Esophagus muscularis mucosa (tissue), 4 donors: ENCODE measurements at regions not wholly inside any gene's neighbourhood (a gene's known extent, or its start where the extent isn't known, plus 50 kb on each side); places are given as distances from the start of the nearest gene placed in this dataset.

Experiments used
- DNase-seq: peaks from one replicate; pipeline ENCODE4 v3.0.0-alpha.2; 2017; ENCODE audit errors: extremely low spot score
- H3K27ac ChIP-seq, 4 donors: fragments of 200-600 bp; sonication (generic); replicated peaks in 1 of 4; 1 replicate in 3 of 4; 2 replicates in 1 of 4; pipeline ENCODE4 v1.5.1; 2016 to 2019; ENCODE audit warnings: mild to moderate bottlenecking in 1 of 4
- H3K27me3 ChIP-seq, 4 donors: fragments of 200-600 bp; sonication (generic); one replicate each; pipeline versions ENCODE4 v1.5.1 to v1.6.0; 2016 to 2019
- H3K36me3 ChIP-seq, 4 donors: fragments of 200-600 bp; sonication (generic); one replicate each; pipeline ENCODE4 v1.5.1; 2016 to 2019
- H3K4me1 ChIP-seq, 4 donors: fragments of 200-600 bp; sonication (generic); one replicate each; pipeline ENCODE4 v1.5.1; 2016 to 2019
- H3K4me3 ChIP-seq, 4 donors: fragments of 200-600 bp; sonication (generic); 1 replicate in 2 of 4; 2 replicates in 2 of 4; pipeline ENCODE4 v1.5.1; 2016 to 2019; ENCODE audit warnings: mild to moderate bottlenecking in 4 of 4, moderate library complexity in 1 of 4
- H3K9me3 ChIP-seq, 4 donors: fragments of 200-600 bp; sonication (generic); 1 replicate in 3 of 4; 2 replicates in 1 of 4; pipeline ENCODE4 v1.5.1; 2016 to 2019
- EP300 ChIP-seq: sonication (generic); formaldehyde crosslinking; IDR thresholded peaks from one replicate; pipeline ENCODE4 v1.6.1; 2017; ENCODE audit warnings: antibody characterized with exemption
- POLR2A ChIP-seq: fragments of 450-650 bp; IDR thresholded peaks from one replicate; pipeline ENCODE4 v1.6.1; 2017; ENCODE audit warnings: antibody characterized with exemption, moderate library complexity, mild to moderate bottlenecking, low read depth
- POLR2AphosphoS5 ChIP-seq, 2 donors: sonication (generic); formaldehyde crosslinking; IDR thresholded peaks; one replicate each; pipeline ENCODE4 v1.6.1; 2017; ENCODE audit warnings: antibody characterized with exemption in 2 of 2
- WGBS: methylation state at CpG from one replicate; pipeline ENCODE4 v1.1.5; 2018; 5-methylcytosine and 5-hydroxymethylcytosine counted together
- intact Hi-C: fragments of 100-400 bp; cut with DNase I; formaldehyde crosslinking; loops from one replicate; pipeline ENCODE4 v1.15.1; 2023
- TF ChIP-seq, protein P1 (sequence below), 3 experiments: fragments of 200-600 bp in 2 of 3; fragments of 450-650 bp in 1 of 3; sonication (generic) in 2 of 3; IDR thresholded peaks; one replicate each; pipeline ENCODE4 v1.5.1; 2017 to 2019; ENCODE audit warnings: antibody characterized with exemption in 3 of 3, mild to moderate bottlenecking in 2 of 3, moderate library complexity in 1 of 3

DNA sequence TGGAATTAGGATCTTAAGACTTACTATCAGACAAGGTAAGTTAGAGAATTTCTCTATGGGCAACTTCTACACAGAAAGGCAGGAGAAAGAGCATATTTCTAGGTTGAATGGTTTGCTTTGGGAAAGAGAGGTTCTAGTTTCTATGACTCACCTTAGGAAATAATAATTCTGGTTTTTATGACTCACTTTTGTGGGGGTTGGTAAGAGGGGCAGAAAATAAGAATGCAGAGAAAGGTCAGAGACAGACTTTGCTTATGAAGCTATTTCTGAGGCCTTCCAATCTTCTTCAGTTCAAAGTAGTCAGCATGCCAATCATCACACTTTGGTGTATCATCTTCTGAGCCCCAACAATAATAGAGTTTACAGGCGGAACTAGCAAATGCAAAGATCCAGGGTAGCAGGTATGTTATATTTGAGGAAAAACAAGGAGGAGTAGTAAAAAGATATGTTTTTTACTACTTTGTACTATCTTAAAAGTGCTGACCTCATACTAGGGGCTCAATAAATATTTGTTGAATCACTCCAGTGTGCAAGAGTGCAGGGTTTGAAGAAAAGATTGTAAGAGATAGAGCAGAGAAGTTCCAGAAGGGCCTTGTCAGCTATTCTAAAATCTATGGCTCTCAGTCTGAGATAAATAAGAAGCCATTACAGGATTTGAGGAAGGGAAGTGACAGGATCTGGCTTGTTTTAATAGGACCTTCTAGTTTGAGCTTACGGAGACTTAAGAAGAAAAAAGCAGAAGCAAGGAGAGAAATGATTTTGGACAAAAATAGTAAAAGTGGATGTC is 56.7 kb upstream of the LRFN5 start:
- 75% methylated on average over 2 of the region's 2 CpGs for WGBS
- H3K27ac ChIP-seq, result no peak overlapping the region

DNA sequence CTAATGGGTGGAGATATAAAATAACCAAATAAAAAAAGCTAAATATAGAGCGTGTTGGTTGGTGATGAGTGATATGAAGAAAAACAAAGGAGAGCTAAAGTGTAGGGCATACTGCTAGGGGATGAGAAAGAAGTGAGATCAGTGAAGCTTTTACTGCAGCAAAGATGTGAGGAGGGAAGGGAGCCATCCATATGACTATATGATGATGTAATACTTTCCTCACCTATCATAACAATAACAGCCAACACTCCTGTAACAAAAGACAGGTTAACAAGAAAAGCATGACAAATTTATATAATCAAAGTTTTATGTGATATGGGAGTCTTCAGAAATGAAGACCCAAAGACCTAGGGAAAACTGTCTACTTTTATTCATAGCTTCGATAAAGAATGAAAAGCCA is 57.4 kb upstream of the LRFN5 start:
- intact Hi-C loops, result no loop called here
- Histone ChIP-seq H3K4me3 (no peak overlapping the region), H3K36me3 (no peaks in the 10 kb centered on the region), H3K27ac (no peak overlapping the region), H3K4me1 (no peaks in the 10 kb centered on the region), H3K9me3 (no peaks in the 10 kb centered on the region), H3K27me3 (no peaks in the 10 kb centered on the region)
- 78% methylated on average over 2 of the region's 2 CpGs for WGBS
- no peak for DNase-seq
- TF ChIP-seq EP300 (no peak), POLR2AphosphoS5 (IDR thresholded peaks at IDR 0.05) (no peak), POLR2A (no peak)
- TF ChIP-seq, protein P1, sequence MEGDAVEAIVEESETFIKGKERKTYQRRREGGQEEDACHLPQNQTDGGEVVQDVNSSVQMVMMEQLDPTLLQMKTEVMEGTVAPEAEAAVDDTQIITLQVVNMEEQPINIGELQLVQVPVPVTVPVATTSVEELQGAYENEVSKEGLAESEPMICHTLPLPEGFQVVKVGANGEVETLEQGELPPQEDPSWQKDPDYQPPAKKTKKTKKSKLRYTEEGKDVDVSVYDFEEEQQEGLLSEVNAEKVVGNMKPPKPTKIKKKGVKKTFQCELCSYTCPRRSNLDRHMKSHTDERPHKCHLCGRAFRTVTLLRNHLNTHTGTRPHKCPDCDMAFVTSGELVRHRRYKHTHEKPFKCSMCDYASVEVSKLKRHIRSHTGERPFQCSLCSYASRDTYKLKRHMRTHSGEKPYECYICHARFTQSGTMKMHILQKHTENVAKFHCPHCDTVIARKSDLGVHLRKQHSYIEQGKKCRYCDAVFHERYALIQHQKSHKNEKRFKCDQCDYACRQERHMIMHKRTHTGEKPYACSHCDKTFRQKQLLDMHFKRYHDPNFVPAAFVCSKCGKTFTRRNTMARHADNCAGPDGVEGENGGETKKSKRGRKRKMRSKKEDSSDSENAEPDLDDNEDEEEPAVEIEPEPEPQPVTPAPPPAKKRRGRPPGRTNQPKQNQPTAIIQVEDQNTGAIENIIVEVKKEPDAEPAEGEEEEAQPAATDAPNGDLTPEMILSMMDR (IDR thresholded peaks at IDR 0.05), result no peak

More for the DNA sequence above, 56.7 kb upstream of the LRFN5 start:
- H3K27me3 ChIP-seq, result no peaks in the 10 kb centered on the region
- no peak for DNase-seq
- no peak overlapping the region for H3K4me3 ChIP-seq
- TF ChIP-seq POLR2A (no peak), EP300 (no peak), POLR2AphosphoS5 (IDR thresholded peaks at IDR 0.05) (no peak)
- TF ChIP-seq, protein P1 (IDR thresholded peaks at IDR 0.05), result no peak
- intact Hi-C loops, result no loop called here
- no peaks in the 10 kb centered on the region for H3K36me3 ChIP-seq
- no peaks in the 10 kb centered on the region for H3K9me3 ChIP-seq
- no peaks in the 10 kb centered on the region for H3K4me1 ChIP-seq

DNA sequence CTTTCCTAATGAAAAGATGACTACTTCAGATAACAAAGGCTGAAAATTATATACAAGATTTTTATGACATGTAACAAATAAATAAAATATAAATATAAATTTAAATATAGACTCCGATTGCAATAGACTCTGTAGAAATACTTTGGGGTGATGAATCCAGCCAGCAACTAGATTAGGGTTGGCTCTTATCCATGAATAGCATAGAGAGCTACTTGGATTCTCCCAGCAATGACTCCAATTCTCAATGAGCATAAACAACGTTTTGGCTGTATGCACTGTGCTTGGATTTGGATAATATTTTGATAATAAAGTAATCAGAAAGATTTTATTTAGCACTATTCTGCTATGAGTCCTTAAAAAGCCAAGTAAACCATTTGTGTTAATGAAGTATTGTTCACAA is 58.0 kb upstream of the LRFN5 start:
- no peak for DNase-seq
- Histone ChIP-seq H3K36me3 (no peaks in the 10 kb centered on the region), H3K27ac (no peak overlapping the region), H3K27me3 (no peaks in the 10 kb centered on the region), H3K4me3 (no peak overlapping the region), H3K9me3 (no peaks in the 10 kb centered on the region), H3K4me1 (no peaks in the 10 kb centered on the region)
- intact Hi-C loops, result no loop called here
- TF ChIP-seq EP300 (no peak), POLR2AphosphoS5 (IDR thresholded peaks at IDR 0.05) (no peak), POLR2A (no peak)
- TF ChIP-seq, protein P1 (IDR thresholded peaks at IDR 0.05), result no peak
- WGBS, result 46% methylated on average over 2 of the region's 2 CpGs

DNA sequence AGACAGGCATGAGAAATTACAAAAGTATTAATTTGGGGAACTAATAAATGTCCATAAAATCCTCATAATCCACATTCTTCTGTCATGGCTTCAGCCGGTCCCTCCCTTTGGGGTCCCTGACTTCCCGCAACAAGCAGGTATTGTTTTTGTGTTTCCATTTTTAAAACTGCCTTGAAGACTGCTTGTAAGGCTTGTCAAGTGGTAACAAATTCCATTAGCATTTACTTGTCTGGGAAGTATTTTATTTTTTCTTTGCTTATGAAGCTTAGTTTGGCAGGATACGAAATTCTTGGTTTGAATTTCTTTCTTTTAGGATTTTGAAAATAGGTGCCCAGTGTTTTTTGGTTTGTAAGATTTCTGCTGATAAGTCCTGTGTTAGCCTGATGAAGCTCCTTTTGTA is 65.3 kb upstream of the LRFN5 start:
- WGBS, result 95% methylated on average over 3 of the region's 3 CpGs
- Histone ChIP-seq H3K36me3 (no peaks in the 10 kb centered on the region), H3K27me3 (no peaks in the 10 kb centered on the region), H3K4me3 (no peak overlapping the region), H3K27ac (no peak overlapping the region), H3K9me3 (peaks cover 0 to 27% (median 12%) of the 10 kb centered on the region in 4 donors), H3K4me1 (no peaks in the 10 kb centered on the region)
- intact Hi-C loops, result no loop called here
- TF ChIP-seq EP300, result no peak
- no peak for TF ChIP-seq POLR2A
- no peak for TF ChIP-seq POLR2AphosphoS5 (IDR thresholded peaks at IDR 0.05)
- TF ChIP-seq, protein P1 (IDR thresholded peaks at IDR 0.05), result no peak
- DNase-seq, result no peak

DNA sequence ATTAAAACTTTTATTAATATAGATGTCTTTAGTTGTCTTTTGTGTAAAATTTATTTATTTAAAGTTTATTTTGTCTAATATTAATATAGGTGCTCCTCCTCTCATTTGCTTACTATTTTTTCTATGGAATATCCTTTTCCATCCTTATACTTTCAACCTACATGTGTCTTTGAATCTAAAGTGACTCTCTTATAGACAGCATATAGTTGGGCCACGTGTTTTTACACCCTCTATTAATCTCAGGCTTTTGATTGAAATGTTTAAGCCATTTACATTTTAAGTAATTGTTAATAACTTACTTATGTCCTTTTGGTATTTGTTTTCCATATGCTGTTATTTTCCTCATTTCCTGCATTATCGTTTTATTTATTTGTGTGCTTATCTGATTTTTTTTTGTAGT is 74.4 kb upstream of the LRFN5 start:
- intact Hi-C loops, result no loop called here
- Histone ChIP-seq H3K27me3 (no peaks in the 10 kb centered on the region), H3K27ac (no peak overlapping the region), H3K36me3 (no peaks in the 10 kb centered on the region), H3K9me3 (no peaks in the 10 kb centered on the region), H3K4me1 (no peaks in the 10 kb centered on the region), H3K4me3 (no peak overlapping the region)
- WGBS, result 81% methylated on average over 2 of the region's 2 CpGs
- no peak for DNase-seq
- no peak for TF ChIP-seq EP300
